ENCODE measurements at regions not wholly inside any gene's neighbourhood (a gene's known extent, or its start where the extent isn't known, plus 50 kb on each side); places are given as distances from the start of the nearest gene placed in this dataset.

GRCh38 chr7:156464339-156464738 lies 176.2 kb upstream of the RNF32 start:
- TF ChIP-seq CEBPB (IDR thresholded peaks at IDR 0.05; ENCODE audit: low read depth, low read length) = no peak
- TF ChIP-seq SMC3 (IDR thresholded peaks at IDR 0.05; ENCODE audit: low read depth, low read length) = no peak
- no peak for TF ChIP-seq RCOR1 (IDR thresholded peaks at IDR 0.05; ENCODE audit: insufficient replicate concordance, low read length)
- no peak for TF ChIP-seq NFE2L2 (IDR thresholded peaks at IDR 0.05; ENCODE audit: low read depth, low read length)
- TF ChIP-seq CTCF (conservative IDR thresholded peaks at IDR 0.05; ENCODE audit: low read depth, low read length) = no peak
- TF ChIP-seq USF2 (IDR thresholded peaks at IDR 0.05; ENCODE audit: low read depth, low read length) = no peak
- no peak for TF ChIP-seq RFX5 (IDR thresholded peaks at IDR 0.05; ENCODE audit: low read depth, low read length)
- no peak for TF ChIP-seq CHD1 (IDR thresholded peaks at IDR 0.05; ENCODE audit: low read depth, low read length)
- TF ChIP-seq MAFK (IDR thresholded peaks at IDR 0.05; ENCODE audit: low read depth, low read length) = no peak
- no peak for TF ChIP-seq ELK1 (IDR thresholded peaks at IDR 0.05; ENCODE audit: borderline replicate concordance, low read depth, low read length)
- no peak for TF ChIP-seq BHLHE40 (IDR thresholded peaks at IDR 0.05; ENCODE audit: low read depth, low read length)
- TF ChIP-seq FOS (IDR thresholded peaks at IDR 0.05; ENCODE audit: low read depth, low read length) = no peak
- no peak for TF ChIP-seq MAZ (IDR thresholded peaks at IDR 0.05; ENCODE audit: borderline replicate concordance, low read depth, low read length)
- TF ChIP-seq POLR2A (IDR thresholded peaks at IDR 0.05; ENCODE audit: low read depth, low read length) = no peak
- TF ChIP-seq MXI1 (IDR thresholded peaks at IDR 0.05; ENCODE audit: borderline replicate concordance, low read depth, low read length) = no peak
- no peak for TF ChIP-seq RAD21 (IDR thresholded peaks at IDR 0.05; ENCODE audit: low read length)
- no peak overlapping the region for H3K23ac ChIP-seq (ENCODE audit: low read depth, low read length)
- no peak overlapping the region for H2BK5ac ChIP-seq (ENCODE audit: low read depth, low read length, poor library complexity, severe bottlenecking)
- no peaks in the 10 kb centered on the region for H3K79me1 ChIP-seq (ENCODE audit: low read depth in 1 of 2, low read length in 2 of 2)
- no peak overlapping the region for H2AFZ ChIP-seq (replicated peaks; ENCODE audit: low read length, poor library complexity)
- dilution Hi-C loops (cut with HindIII; ENCODE audit: low sequenced_read_pairs, unreplicated experiment) = no loop called here
- H4K91ac ChIP-seq (ENCODE audit: insufficient read depth, low read depth, low read length) = no peak overlapping the region
- H3K4ac ChIP-seq (ENCODE audit: low read depth, low read length) = no peak overlapping the region
- H3K18ac ChIP-seq (ENCODE audit: low read depth, low read length) = no peak overlapping the region
- in situ Hi-C loops (cut with MboI; ENCODE audit: low sequenced_read_pairs) = no loop called here
- no peaks in the 10 kb centered on the region for H3K36me3 ChIP-seq (ENCODE audit: control insufficient read depth, insufficient read depth, low read length)
- no TSS peak for BruUV-seq (replicated peaks)
- POLR2A ChIA-PET (ENCODE audit: unreplicated experiment) = no interaction called here
- no peak overlapping the region for H2BK15ac ChIP-seq (ENCODE audit: low read depth, low read length)
- H3K56ac ChIP-seq (ENCODE audit: extremely low read depth, insufficient read depth, low read length) = no peak overlapping the region
- DNase-seq = no peak
- no peak overlapping the region for H2AK5ac ChIP-seq (ENCODE audit: low read depth, low read length)
- no peak overlapping the region for H2BK20ac ChIP-seq (ENCODE audit: low read depth, low read length)
- H2BK120ac ChIP-seq (ENCODE audit: low read depth, low read length) = no peak overlapping the region
- H3K9me3 ChIP-seq (ENCODE audit: control insufficient read depth, insufficient read depth, low read length) = peaks cover 4% of the 10 kb centered on the region; the same call in 1 of the 2 replicates
- no peak overlapping the region for H2AK9ac ChIP-seq (replicated peaks; ENCODE audit: low read depth, low read length, poor library complexity)
- no peak overlapping the region for H3K4me3 ChIP-seq (ENCODE audit: insufficient read depth, low read depth, low read length)
- WGBS, 2 experiments (ENCODE audit: extremely low coverage in 2 of 2, insufficient read length in 1 of 2) = 78% methylated on average over 4 of the region's 10 CpGs; no CpG with 5 or more reads in 1 of the 2 experiments
- no peak overlapping the region for H3K4me2 ChIP-seq (ENCODE audit: low read depth, low read length)
- H3K4me1 ChIP-seq (ENCODE audit: control insufficient read depth, insufficient read depth, low read length) = no peaks in the 10 kb centered on the region
- H4K8ac ChIP-seq (ENCODE audit: low read depth in 2 of 2, low read length in 2 of 2) = no peak overlapping the region
- H3K9ac ChIP-seq (ENCODE audit: low read depth, low read length) = no peak overlapping the region
- CTCF ChIA-PET = no interaction called here
- peaks cover 1% of the 10 kb centered on the region; the same call in 1 of the 2 replicates for H3K27me3 ChIP-seq (ENCODE audit: control insufficient read depth, insufficient read depth, low read length)
- intact Hi-C loops (cut with micrococcal nuclease) = no loop called here
- H4K20me1 ChIP-seq (ENCODE audit: insufficient read depth, low read length) = no peaks in the 10 kb centered on the region
- H3K14ac ChIP-seq (replicated peaks; ENCODE audit: low read depth, low read length) = no peak overlapping the region
- no peak overlapping the region for H4K5ac ChIP-seq (ENCODE audit: low read depth, low read length)
- no peak for ATAC-seq (ENCODE audit: low read depth)
- no peak overlapping the region for H3K27ac ChIP-seq (ENCODE audit: insufficient read depth, low read length)
- H3K9me1 ChIP-seq (ENCODE audit: insufficient read depth, low read length) = no peaks in the 10 kb centered on the region
